ENCODE measurements at regions not wholly inside any gene's neighbourhood (a gene's known extent, or its start where the extent isn't known, plus 50 kb on each side); places are given as distances from the start of the nearest gene placed in this dataset.

- H3K4me3 ChIP-seq (ENCODE audit: low read depth, poor library complexity, severe bottlenecking) = no peak overlapping the region
- intact Hi-C loops (cut with DNase I; ENCODE audit: low total_unique reads) = no loop called here
- no peak for DNase-seq (ENCODE audit: low spot score in 2 of 2)
- TF ChIP-seq POLR2A (IDR thresholded peaks at IDR 0.05) (no peak), CTCF (IDR thresholded peaks at IDR 0.05) (no peak)
Observed at GRCh38 chr2:224252631-224253030, 149.3 kb downstream of the FAM124B start.

GRCh38 chr2:224248944-224249371 lies 152.9 kb downstream of the FAM124B start:
- intact Hi-C loops (cut with DNase I; ENCODE audit: low total_unique reads) = no loop called here
- no peak overlapping the region for H3K4me3 ChIP-seq (ENCODE audit: low read depth, poor library complexity, severe bottlenecking)
- no peak for TF ChIP-seq CTCF (IDR thresholded peaks at IDR 0.05)
- no peak for TF ChIP-seq POLR2A (IDR thresholded peaks at IDR 0.05)
- WGBS, 2 donors = 88 to 94% methylated on average over 1 of the region's 1 CpG
- no peak for DNase-seq (ENCODE audit: low spot score in 2 of 2)

DNA sequence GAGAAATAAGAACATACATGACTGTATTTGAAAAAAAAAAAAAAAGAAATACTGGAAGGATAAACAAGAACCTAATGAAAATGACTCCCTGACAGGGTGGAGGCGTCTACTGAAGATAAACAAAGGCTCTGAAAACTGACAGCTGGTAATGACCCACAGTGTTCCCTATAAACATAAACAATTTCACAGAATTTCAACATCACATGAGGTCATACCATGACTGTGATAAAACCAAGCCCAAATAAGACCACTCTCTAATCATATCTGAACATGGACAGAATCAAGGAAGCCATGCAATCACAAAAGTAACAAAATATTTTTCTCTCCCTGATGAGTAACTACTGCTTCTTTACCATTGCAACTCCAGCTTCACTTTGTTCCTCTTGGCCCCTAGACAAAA lies 159.3 kb downstream of the FAM124B start:
- no peak for TF ChIP-seq POLR2A (IDR thresholded peaks at IDR 0.05)
- intact Hi-C loops (cut with DNase I; ENCODE audit: low total_unique reads) = no loop called here

GRCh38 chr2:224241812-224242211 lies 160.1 kb downstream of the FAM124B start:
- 78 to 84% methylated on average over 3 of the region's 3 CpGs for WGBS, 2 donors
- no peak for DNase-seq (ENCODE audit: low spot score in 2 of 2)
- no peak overlapping the region for H3K4me3 ChIP-seq (ENCODE audit: low read depth, poor library complexity, severe bottlenecking)
- intact Hi-C loops (cut with DNase I; ENCODE audit: low total_unique reads) = no loop called here
- TF ChIP-seq CTCF (IDR thresholded peaks at IDR 0.05) = no peak
- no peak for TF ChIP-seq POLR2A (IDR thresholded peaks at IDR 0.05)

More for the DNA sequence above, 159.3 kb downstream of the FAM124B start:
- 70 to 78% methylated on average over 1 of the region's 1 CpG for WGBS, 2 donors
- no peak for DNase-seq (ENCODE audit: low spot score in 2 of 2)
- no peak overlapping the region for H3K4me3 ChIP-seq (ENCODE audit: low read depth, poor library complexity, severe bottlenecking)

- WGBS, 2 donors = 67 to 74% methylated on average over 1 of the region's 1 CpG
- H3K4me3 ChIP-seq (ENCODE audit: low read depth, poor library complexity, severe bottlenecking) = no peak overlapping the region
- intact Hi-C loops (cut with DNase I; ENCODE audit: low total_unique reads) = no loop called here
- TF ChIP-seq CTCF (IDR thresholded peaks at IDR 0.05) (no peak), POLR2A (IDR thresholded peaks at IDR 0.05) (no peak)
- DNase-seq (ENCODE audit: low spot score in 2 of 2) = no peak
Observed at GRCh38 chr2:224241001-224241400, 160.9 kb downstream of the FAM124B start.

DNA sequence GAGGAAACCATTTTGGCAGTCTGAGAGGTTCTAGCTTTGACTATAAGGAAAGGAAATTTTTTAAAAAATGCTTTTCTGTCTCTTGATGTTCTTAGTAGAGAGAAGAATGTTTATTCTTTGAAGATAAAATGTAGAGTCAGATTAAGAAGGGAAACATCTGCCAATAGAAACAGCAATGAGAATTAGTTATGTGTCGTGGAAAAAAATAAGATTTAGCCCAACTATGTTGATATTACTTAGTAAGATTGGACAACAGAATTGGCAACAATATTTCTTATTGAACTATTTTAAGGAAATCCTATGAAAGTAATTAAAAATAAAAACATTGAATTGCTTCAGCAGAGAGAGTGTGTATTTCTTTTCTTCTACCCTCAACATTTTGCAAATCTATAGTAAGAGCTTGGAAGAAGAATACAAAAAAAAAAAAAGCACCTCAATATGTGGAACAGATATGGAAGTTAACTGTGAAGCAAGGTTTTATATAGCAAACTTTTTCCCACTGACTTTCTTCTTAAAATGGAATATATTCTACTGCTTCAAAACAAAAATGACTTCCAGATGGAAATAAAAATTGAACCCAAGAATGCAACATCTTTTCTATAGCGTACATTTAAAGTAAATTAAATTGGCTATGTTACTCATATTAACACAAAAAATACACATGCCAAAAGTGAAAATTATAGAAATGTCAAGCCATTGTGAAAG lies 177.9 kb downstream of the FAM124B start:
- 64% methylated on average over 2 of the region's 2 CpGs for WGBS, 2 donors
- intact Hi-C loops (cut with DNase I; ENCODE audit: low total_unique reads) = no loop called here
- no peak for TF ChIP-seq CTCF (IDR thresholded peaks at IDR 0.05)
- TF ChIP-seq POLR2A (IDR thresholded peaks at IDR 0.05) = no peak
- DNase-seq (ENCODE audit: low spot score in 2 of 2) = no peak
- H3K4me3 ChIP-seq (ENCODE audit: low read depth, poor library complexity, severe bottlenecking) = no peak overlapping the region

Data from lower leg skin (tissue), 4 donors.